ENCODE measurements at regions not wholly inside any gene's neighbourhood (a gene's known extent, or its start where the extent isn't known, plus 50 kb on each side); places are given as distances from the start of the nearest gene placed in this dataset.

GRCh38 chr19:31818798-31819105 is 469.5 kb upstream of the TSHZ3 start:
- peaks cover 0 to 4% (median 0%) of the 10 kb centered on the region in 4 donors for H3K9me3 ChIP-seq (ENCODE audit: control insufficient read depth in 4 of 4, insufficient read depth in 3 of 4, low read length in 3 of 4)
- ATAC-seq (ENCODE audit: insufficient read depth, low FRiP score) (no peak), DNase-seq (peak; percentile 51 to 89 (median 85))
- no peak for TF ChIP-seq CTCF (IDR thresholded peaks at IDR 0.05; ENCODE audit: control extremely low read depth, extremely low read depth)
- no peaks in the 10 kb centered on the region for H3K27me3 ChIP-seq (ENCODE audit: control insufficient read depth in 3 of 3, insufficient read depth in 3 of 3, low read length in 2 of 3)
- H3K9ac ChIP-seq (ENCODE audit: insufficient read depth in 1 of 2, low read length in 2 of 2) = no peak overlapping the region
- no peak overlapping the region for H3K4me3 ChIP-seq
- peaks cover 0 to 20% (median 6%) of the 10 kb centered on the region in 5 donors for H3K4me1 ChIP-seq (ENCODE audit: control insufficient read depth in 5 of 5, insufficient read depth in 5 of 5, low read length in 5 of 5)
- no peaks in the 10 kb centered on the region for H3K36me3 ChIP-seq (ENCODE audit: control insufficient read depth in 4 of 4, insufficient read depth in 4 of 4, low read length in 4 of 4)
- WGBS, 2 donors = 10 to 13% methylated on average over 2 of the region's 2 CpGs
- no peak overlapping the region for H3K27ac ChIP-seq (ENCODE audit: low read depth in 1 of 2, low read length in 1 of 2)

- no peak for ATAC-seq (ENCODE audit: insufficient read depth, low FRiP score)
- Histone ChIP-seq H3K9ac (ENCODE audit: insufficient read depth in 1 of 2, low read length in 2 of 2) (no peak overlapping the region), H3K36me3 (ENCODE audit: control insufficient read depth in 4 of 4, insufficient read depth in 4 of 4, low read length in 4 of 4) (no peaks in the 10 kb centered on the region), H3K27me3 (ENCODE audit: control insufficient read depth in 3 of 3, insufficient read depth in 3 of 3, low read length in 2 of 3) (no peaks in the 10 kb centered on the region), H3K27ac (ENCODE audit: low read depth in 1 of 2, low read length in 1 of 2) (no peak overlapping the region), H3K4me1 (ENCODE audit: control insufficient read depth in 5 of 5, insufficient read depth in 5 of 5, low read length in 5 of 5) (peaks cover 0 to 20% (median 6%) of the 10 kb centered on the region in 5 donors), H3K4me3 (no peak overlapping the region), H3K9me3 (ENCODE audit: control insufficient read depth in 4 of 4, insufficient read depth in 3 of 4, low read length in 3 of 4) (peaks cover 0 to 4% (median 0%) of the 10 kb centered on the region in 4 donors)
- no peak for DNase-seq
- no peak for TF ChIP-seq CTCF (IDR thresholded peaks at IDR 0.05; ENCODE audit: control extremely low read depth, extremely low read depth)
Observed at GRCh38 chr19:31819837-31820236, 470.6 kb upstream of the TSHZ3 start.

- no peak for DNase-seq
- Histone ChIP-seq H3K36me3 (ENCODE audit: control insufficient read depth in 4 of 4, insufficient read depth in 4 of 4, low read length in 4 of 4) (no peaks in the 10 kb centered on the region), H3K4me1 (ENCODE audit: control insufficient read depth in 5 of 5, insufficient read depth in 5 of 5, low read length in 5 of 5) (peaks cover 0 to 20% (median 6%) of the 10 kb centered on the region in 5 donors), H3K9ac (ENCODE audit: insufficient read depth in 1 of 2, low read length in 2 of 2) (no peak overlapping the region), H3K27me3 (ENCODE audit: control insufficient read depth in 3 of 3, insufficient read depth in 3 of 3, low read length in 2 of 3) (no peaks in the 10 kb centered on the region), H3K27ac (ENCODE audit: low read depth in 1 of 2, low read length in 1 of 2) (no peak overlapping the region), H3K4me3 (no peak overlapping the region), H3K9me3 (ENCODE audit: control insufficient read depth in 4 of 4, insufficient read depth in 3 of 4, low read length in 3 of 4) (peaks cover 0 to 4% (median under 1%) of the 10 kb centered on the region in 4 donors)
- ATAC-seq (ENCODE audit: insufficient read depth, low FRiP score) = no peak
- no peak for TF ChIP-seq CTCF (IDR thresholded peaks at IDR 0.05; ENCODE audit: control extremely low read depth, extremely low read depth)
- WGBS, 2 donors = 82 to 85% methylated on average over 2 of the region's 2 CpGs
Observed at GRCh38 chr19:31821346-31821745, 472.1 kb upstream of the TSHZ3 start.

All from lung (tissue), 11 donors.